H9 (cell line): ENCODE measurements at regions not wholly inside any gene's neighbourhood (a gene's known extent, or its start where the extent isn't known, plus 50 kb on each side); places are given as distances from the start of the nearest gene placed in this dataset.

Experiments
- DNase-seq: peaks from one replicate; pipeline ENCODE4 v3.0.0-alpha.2; 2017
- H2AFZ ChIP-seq: one replicate; pipeline ENCODE4 v1.6.1; 2013; ENCODE audit warnings: mild to moderate bottlenecking, low read length, control low read depth, moderate library complexity
- H2AK5ac ChIP-seq: 2 replicates; pipeline ENCODE4 v1.6.1; 2013; ENCODE audit warnings: low read length, control low read depth, mixed read lengths; ENCODE audit not compliant: insufficient read length
- H2BK120ac ChIP-seq: one replicate; pipeline ENCODE4 v1.6.1; 2013; ENCODE audit warnings: low read depth, mild to moderate bottlenecking, low read length, control low read depth, inconsistent platforms; ENCODE audit not compliant: poor library complexity, severe bottlenecking
- H2BK12ac ChIP-seq: 2 replicates; pipeline ENCODE4 v1.6.1; 2013; ENCODE audit warnings: low read length, control low read depth, mixed read lengths, low read depth; ENCODE audit not compliant: insufficient read length
- H2BK15ac ChIP-seq: 2 replicates; pipeline ENCODE4 v1.6.1; 2013; ENCODE audit warnings: low read depth, low read length, control low read depth
- H2BK20ac ChIP-seq: one replicate; pipeline ENCODE4 v1.6.1; 2013; ENCODE audit warnings: low read depth, mild to moderate bottlenecking, low read length, control low read depth, inconsistent platforms; ENCODE audit not compliant: poor library complexity, severe bottlenecking
- H2BK5ac ChIP-seq: 2 replicates; pipeline ENCODE4 v1.6.1; 2013; ENCODE audit warnings: low read length, control low read depth, mixed read lengths; ENCODE audit not compliant: insufficient read length
- H3K14ac ChIP-seq: 2 replicates; pipeline ENCODE4 v1.6.1; 2013; ENCODE audit warnings: low read length, control low read depth; ENCODE audit not compliant: insufficient read depth
- H3K18ac ChIP-seq: 2 replicates; pipeline ENCODE4 v1.6.1; 2013; ENCODE audit warnings: low read depth, mild to moderate bottlenecking, mixed read lengths, low read length, control low read depth; ENCODE audit not compliant: insufficient read length
- H3K23ac ChIP-seq: 2 replicates; pipeline ENCODE4 v1.6.1; 2013; ENCODE audit warnings: low read length, control low read depth, mixed read lengths, low read depth; ENCODE audit not compliant: insufficient read length
- H3K23me2 ChIP-seq: 2 replicates; pipeline ENCODE4 v1.6.1; 2013; ENCODE audit warnings: low read depth, mild to moderate bottlenecking, mixed read lengths, low read length, control low read depth; ENCODE audit not compliant: insufficient read length, poor library complexity, severe bottlenecking
- H3K27ac ChIP-seq: 2 replicates; pipeline ENCODE4 v1.5.1; 2013; ENCODE audit warnings: low read length, control low read depth, mixed read lengths, low read depth; ENCODE audit not compliant: insufficient read length
- H3K27me3 ChIP-seq: 2 replicates; pipeline ENCODE4 v1.6.1; 2013; ENCODE audit warnings: low read length, control low read depth, inconsistent platforms; ENCODE audit not compliant: insufficient read depth
- H3K4ac ChIP-seq: 2 replicates; pipeline ENCODE4 v1.6.1; 2013; ENCODE audit warnings: low read depth, mild to moderate bottlenecking, control low read depth, inconsistent platforms, low read length, moderate library complexity
- H3K4me1 ChIP-seq: 2 replicates; pipeline ENCODE4 v1.6.1; 2013; ENCODE audit warnings: low read length, control low read depth, inconsistent platforms; ENCODE audit not compliant: insufficient read depth
- H3K4me2 ChIP-seq: 2 replicates; pipeline ENCODE4 v1.6.1; 2013; ENCODE audit warnings: low read length, control low read depth, mixed read lengths; ENCODE audit not compliant: insufficient read length, insufficient read depth
- H3K56ac ChIP-seq: 2 replicates; pipeline ENCODE4 v1.6.1; 2013; ENCODE audit warnings: low read depth, mild to moderate bottlenecking, mixed read lengths, low read length, control low read depth; ENCODE audit not compliant: insufficient read length
- H3K79me1 ChIP-seq: 2 replicates; pipeline ENCODE4 v1.6.1; 2013; ENCODE audit warnings: low read depth, mild to moderate bottlenecking, moderate library complexity, low read length, control low read depth, inconsistent platforms; ENCODE audit not compliant: insufficient read depth, poor library complexity, severe bottlenecking
- H3K79me2 ChIP-seq: 2 replicates; pipeline ENCODE4 v1.6.1; 2013; ENCODE audit warnings: low read length, control low read depth, inconsistent platforms; ENCODE audit not compliant: insufficient read depth
- H3K9ac ChIP-seq: 2 replicates; pipeline ENCODE4 v1.6.1; 2013; ENCODE audit warnings: low read length, control low read depth, mixed read lengths; ENCODE audit not compliant: insufficient read length; ENCODE audit errors: extremely low read depth
- H3K9me3 ChIP-seq: one replicate; pipeline ENCODE4 v1.6.1; 2013; ENCODE audit warnings: low read depth, low read length, inconsistent platforms; ENCODE audit not compliant: control insufficient read depth
- H3T11ph ChIP-seq: one replicate; pipeline ENCODE4 v1.6.1; 2013; ENCODE audit warnings: mild to moderate bottlenecking, low read length, control low read depth, inconsistent platforms
- H4K20me1 ChIP-seq: one replicate; pipeline ENCODE4 v1.6.1; 2013; ENCODE audit not compliant: control insufficient read depth, insufficient read length, insufficient read depth
- H4K5ac ChIP-seq: 2 replicates; pipeline ENCODE4 v1.6.1; 2013; ENCODE audit warnings: low read depth, mild to moderate bottlenecking, mixed read lengths, low read length, control low read depth; ENCODE audit not compliant: insufficient read length
- H4K8ac ChIP-seq: replicated peaks from 2 replicates; pipeline ENCODE4 v1.6.1; 2013; ENCODE audit warnings: low read length, control low read depth, mixed read lengths, low read depth; ENCODE audit not compliant: insufficient read length
- H4K91ac ChIP-seq: 2 replicates; pipeline ENCODE4 v1.6.1; 2013; ENCODE audit warnings: low read depth, mild to moderate bottlenecking, moderate library complexity, mixed read lengths, low read length, control low read depth; ENCODE audit not compliant: insufficient read length
- H3K27ac Mint-ChIP-seq, 3 experiments: 2 replicates in 2 of 3; 3 replicates in 1 of 3; pipeline ENCODE4 v1.8.0; 2020 to 2021; ENCODE audit warnings: mixed read lengths in 3 of 3, mild to moderate bottlenecking in 1 of 3, moderate library complexity in 1 of 3
- H3K27me3 Mint-ChIP-seq: 2 replicates; pipeline ENCODE4 v1.8.0; 2021; ENCODE audit warnings: low read depth, mild to moderate bottlenecking, moderate library complexity, mixed read lengths
- H3K36me3 Mint-ChIP-seq, 3 experiments: 2 replicates in 2 of 3; 3 replicates in 1 of 3; pipeline ENCODE4 v1.8.0; 2020 to 2021; ENCODE audit warnings: low read depth in 3 of 3, mixed read lengths in 3 of 3; ENCODE audit not compliant: insufficient read depth in 1 of 3
- H3K4me1 Mint-ChIP-seq, 2 experiments: 2 replicates each; pipeline ENCODE4 v1.8.0; 2020; ENCODE audit warnings: mixed read lengths in 2 of 2
- H3K4me3 Mint-ChIP-seq, 2 experiments: 2 replicates in 1 of 2; 3 replicates in 1 of 2; pipeline ENCODE4 v1.8.0; 2020 to 2021; ENCODE audit warnings: mild to moderate bottlenecking in 2 of 2, mixed read lengths in 2 of 2, moderate library complexity in 1 of 2
- H3K9me3 Mint-ChIP-seq, 2 experiments: 2 replicates in 1 of 2; 3 replicates in 1 of 2; pipeline ENCODE4 v1.8.0; 2020; ENCODE audit warnings: mild to moderate bottlenecking in 2 of 2, mixed read lengths in 2 of 2, moderate library complexity in 1 of 2
- CTCF ChIP-seq: fragments of 200-600 bp; sonication (generic); conservative IDR thresholded peaks from 3 replicates; pipeline ENCODE4 v1.8.0; 2021; ENCODE audit warnings: antibody characterized with exemption, mild to moderate bottlenecking
- WGBS: extraction: QIAGEN DNeasy Blood & Tissue Kit; methylation state at CpG from one replicate; pipeline ENCODE4 v1.1.7; 2013; ENCODE audit warnings: missing lambda C conversion rate, low lambda C conversion rate, mixed read lengths; ENCODE audit not compliant: insufficient read length; ENCODE audit errors: extremely low coverage; 5-methylcytosine and 5-hydroxymethylcytosine counted together

- H3K79me2 ChIP-seq, result no peaks in the 10 kb centered on the region
- TF ChIP-seq CTCF, result no peak
- H4K8ac ChIP-seq, result no peak overlapping the region
- H2BK12ac ChIP-seq, result no peak overlapping the region
- Mint-ChIP-seq H3K9me3 (no peaks in the 10 kb centered on the region), H3K4me3 (no peak overlapping the region), H3K4me1 (peaks cover 18 to 20% of the 10 kb centered on the region in 2 experiments), H3K27me3 (no peaks in the 10 kb centered on the region), H3K36me3 (no peaks in the 10 kb centered on the region), H3K27ac (no peak overlapping the region)
- no peaks in the 10 kb centered on the region; the same call in 1 of the 2 replicates for H3K4me1 ChIP-seq
- no peak overlapping the region for H2BK20ac ChIP-seq
- no peak for DNase-seq
- H4K91ac ChIP-seq, result no peak overlapping the region
- no peaks in the 10 kb centered on the region for H4K20me1 ChIP-seq
- no CpG with 5 or more reads among the region's 1 CpG for WGBS
- H3K23ac ChIP-seq, result no peak overlapping the region
- H2BK5ac ChIP-seq, result no peak overlapping the region
- H3K56ac ChIP-seq, result no peak overlapping the region
- no peak overlapping the region for H3K4me2 ChIP-seq
- no peaks in the 10 kb centered on the region for H3K27me3 ChIP-seq
- no peak overlapping the region for H3T11ph ChIP-seq
- H4K5ac ChIP-seq, result no peak overlapping the region
- no peak overlapping the region for H2AFZ ChIP-seq
- H3K27ac ChIP-seq, result no peak overlapping the region
- no peak overlapping the region for H3K14ac ChIP-seq
- H3K4ac ChIP-seq, result no peak overlapping the region
- H3K23me2 ChIP-seq, result no peaks in the 10 kb centered on the region
- no peak overlapping the region for H2BK120ac ChIP-seq
- H3K9me3 ChIP-seq, result no peaks in the 10 kb centered on the region
- no peaks in the 10 kb centered on the region for H3K79me1 ChIP-seq
- H2AK5ac ChIP-seq, result no peak overlapping the region
- H2BK15ac ChIP-seq, result no peak overlapping the region
- no peak overlapping the region for H3K18ac ChIP-seq
- H3K9ac ChIP-seq, result no peak overlapping the region
Observed at GRCh38 chr11:109034339-109034696, 369.4 kb downstream of the DDX10 start.
